T-helper 2 cell treated with Interferon-gamma antibody and Interleukin-4, amounts not matched to agents 5 μg/mL and 100 μg/mL, for 36 hours (primary cell): ENCODE measurements at regions not wholly inside any gene's neighbourhood (a gene's known extent, or its start where the extent isn't known, plus 50 kb on each side); places are given as distances from the start of the nearest gene placed in this dataset.
"Not testable (repeated sequence)": the region's sequence is repeated elsewhere in the genome, so short reads cannot be mapped to it uniquely, and the experiment has no call there.

Source experiments
- DNase-seq: peaks from one replicate; pipeline ENCODE4 v3.0.0; 2021; ENCODE audit warnings: low spot score
- H3K27ac Mint-ChIP-seq: one replicate; pipeline ENCODE4 v1.8.0; 2021; ENCODE audit warnings: mild to moderate bottlenecking, mixed read lengths
- H3K27me3 Mint-ChIP-seq: one replicate; pipeline ENCODE4 v1.8.0; 2021; ENCODE audit warnings: low read depth, mixed read lengths
- H3K36me3 Mint-ChIP-seq: one replicate; pipeline ENCODE4 v1.8.0; 2021; ENCODE audit warnings: low read depth, mixed read lengths
- H3K4me1 Mint-ChIP-seq: one replicate; pipeline ENCODE4 v1.8.0; 2021; ENCODE audit warnings: low read depth, mixed read lengths
- H3K4me3 Mint-ChIP-seq: one replicate; pipeline ENCODE4 v1.8.0; 2022; ENCODE audit warnings: mild to moderate bottlenecking, moderate library complexity, mixed read lengths
- H3K9me3 Mint-ChIP-seq: one replicate; pipeline ENCODE4 v1.8.0; 2021; ENCODE audit warnings: mixed read lengths

DNA sequence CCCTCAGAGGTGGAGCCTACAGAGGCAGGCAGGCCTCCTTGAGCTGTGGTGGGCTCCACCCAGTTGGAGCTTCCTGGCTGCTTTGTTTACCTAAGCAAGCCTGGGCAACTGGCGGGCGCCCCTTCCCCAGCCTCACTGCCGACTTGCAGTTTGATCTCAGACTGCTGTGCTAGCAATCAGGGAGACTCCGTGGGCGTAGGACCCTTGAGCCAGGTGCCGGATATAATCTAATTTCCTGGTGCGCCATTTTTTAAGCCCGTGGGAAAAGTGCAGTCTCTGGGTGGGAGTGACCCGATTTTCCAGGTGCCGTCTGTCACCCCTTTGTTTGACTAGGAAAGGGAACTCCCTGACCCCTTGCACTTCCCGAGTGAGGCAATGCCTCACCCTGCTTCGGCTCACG lies 769.1 kb upstream of the SEMA6A start:
- not testable (repeated sequence) for H3K4me1 Mint-ChIP-seq, H3K4me3 Mint-ChIP-seq, H3K36me3 Mint-ChIP-seq, H3K27ac Mint-ChIP-seq, H3K27me3 Mint-ChIP-seq, DNase-seq
- peaks cover 14% of the 10 kb centered on the region for H3K9me3 Mint-ChIP-seq

- Mint-ChIP-seq H3K4me3 (no peak overlapping the region), H3K9me3 (peaks cover 6% of the 10 kb centered on the region), H3K27ac (no peak overlapping the region), H3K27me3 (no peaks in the 10 kb centered on the region), H3K4me1 (no peaks in the 10 kb centered on the region), H3K36me3 (no peaks in the 10 kb centered on the region)
- no peak for DNase-seq
These were observed 762.6 kb upstream of the SEMA6A start for GRCh38 chr5:117337064-117337749.

- Mint-ChIP-seq H3K4me3 (no peak overlapping the region), H3K36me3 (no peaks in the 10 kb centered on the region), H3K9me3 (peaks cover 6% of the 10 kb centered on the region), H3K27ac (no peak overlapping the region), H3K27me3 (no peaks in the 10 kb centered on the region), H3K4me1 (no peaks in the 10 kb centered on the region)
- DNase-seq, result no peak
These were observed 761.6 kb upstream of the SEMA6A start for GRCh38 chr5:117336208-117336607.

GRCh38 chr5:117333011-117333410 lies 758.4 kb upstream of the SEMA6A start:
- no peak overlapping the region for H3K4me3 Mint-ChIP-seq
- peaks cover 16% of the 10 kb centered on the region for H3K9me3 Mint-ChIP-seq
- H3K36me3 Mint-ChIP-seq, result no peaks in the 10 kb centered on the region
- no peaks in the 10 kb centered on the region for H3K27me3 Mint-ChIP-seq
- DNase-seq, result no peak
- no peaks in the 10 kb centered on the region for H3K4me1 Mint-ChIP-seq
- no peak overlapping the region for H3K27ac Mint-ChIP-seq

DNA sequence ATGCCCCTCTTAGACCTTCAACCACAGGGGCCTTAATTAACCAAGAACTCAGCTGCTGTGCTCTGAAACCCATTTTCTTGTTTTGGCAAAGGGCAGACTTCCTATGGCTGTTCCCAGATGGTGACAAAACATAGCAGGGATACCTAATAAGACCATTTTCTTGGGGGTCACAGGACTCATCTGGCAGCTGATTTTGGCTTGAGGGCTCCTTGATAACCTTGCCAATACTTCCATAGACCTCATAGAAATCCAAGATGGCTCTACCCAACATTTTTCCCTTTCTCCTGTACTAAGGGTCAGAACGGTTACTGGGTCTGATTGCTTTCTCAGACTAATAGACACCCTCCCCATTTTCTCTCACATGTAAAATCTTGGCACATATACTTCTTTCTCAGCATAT lies 757.7 kb upstream of the SEMA6A start:
- DNase-seq, result no peak
- Mint-ChIP-seq H3K36me3 (no peaks in the 10 kb centered on the region), H3K27ac (no peak overlapping the region), H3K9me3 (peaks cover 16% of the 10 kb centered on the region), H3K27me3 (no peaks in the 10 kb centered on the region), H3K4me3 (no peak overlapping the region), H3K4me1 (no peaks in the 10 kb centered on the region)

DNA sequence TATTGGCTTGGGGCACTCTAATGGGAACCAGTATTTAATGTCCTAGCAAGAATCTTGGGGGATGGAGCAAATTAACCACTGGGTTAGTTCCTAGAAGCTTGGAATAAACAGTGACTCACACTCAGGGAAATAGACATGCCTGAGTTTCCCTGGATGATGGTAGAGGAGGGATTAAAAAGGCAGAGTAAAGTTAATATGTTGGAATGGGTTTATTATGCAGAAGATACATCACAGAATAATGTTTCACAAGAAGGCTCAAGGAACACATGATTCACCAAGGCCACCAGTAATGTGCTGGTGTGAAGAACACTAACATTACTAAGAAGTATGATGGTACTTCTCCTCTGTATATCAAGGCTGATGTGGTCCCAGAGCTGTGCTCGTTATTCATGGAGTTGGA lies 752.9 kb upstream of the SEMA6A start:
- Mint-ChIP-seq H3K4me3 (no peak overlapping the region), H3K4me1 (no peaks in the 10 kb centered on the region), H3K36me3 (no peaks in the 10 kb centered on the region), H3K27ac (no peak overlapping the region), H3K9me3 (peaks cover 27% of the 10 kb centered on the region), H3K27me3 (no peaks in the 10 kb centered on the region)
- no peak for DNase-seq

- no peak for DNase-seq
- Mint-ChIP-seq H3K4me3 (no peak overlapping the region), H3K9me3 (peaks cover 27% of the 10 kb centered on the region), H3K36me3 (no peaks in the 10 kb centered on the region), H3K27me3 (no peaks in the 10 kb centered on the region), H3K27ac (no peak overlapping the region), H3K4me1 (no peaks in the 10 kb centered on the region)
These were observed 752.4 kb upstream of the SEMA6A start for GRCh38 chr5:117326997-117327396.

- H3K27me3 Mint-ChIP-seq, result no peaks in the 10 kb centered on the region
- DNase-seq, result no peak
- no peaks in the 10 kb centered on the region for H3K36me3 Mint-ChIP-seq
- H3K4me3 Mint-ChIP-seq, result no peak overlapping the region
- no peaks in the 10 kb centered on the region for H3K4me1 Mint-ChIP-seq
- no peak overlapping the region for H3K27ac Mint-ChIP-seq
- peaks cover 3% of the 10 kb centered on the region for H3K9me3 Mint-ChIP-seq
These were observed 743.9 kb upstream of the SEMA6A start for GRCh38 chr5:117318528-117318927.

DNA sequence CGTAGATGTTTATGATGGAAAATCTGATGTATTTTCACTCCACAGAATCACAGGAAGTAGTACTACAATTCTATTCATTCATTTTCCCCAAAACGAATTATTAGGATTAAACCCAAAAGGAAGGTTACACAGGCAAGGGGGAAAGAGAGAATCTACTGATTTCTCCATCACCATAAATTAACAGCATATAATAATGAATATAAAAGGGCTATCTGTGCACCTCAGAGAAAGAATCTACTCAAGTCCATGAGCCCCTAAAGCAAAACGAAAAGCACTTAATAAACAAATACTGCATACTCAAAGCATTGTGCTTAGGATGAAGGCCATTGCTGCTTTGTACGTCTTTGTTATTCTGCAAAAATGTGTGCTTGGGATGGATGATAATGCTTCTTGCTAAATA lies 740.5 kb upstream of the SEMA6A start:
- no peak for DNase-seq
- peaks cover under 1% of the 10 kb centered on the region for H3K9me3 Mint-ChIP-seq
- H3K4me1 Mint-ChIP-seq, result no peaks in the 10 kb centered on the region
- no peak overlapping the region for H3K4me3 Mint-ChIP-seq
- no peaks in the 10 kb centered on the region for H3K36me3 Mint-ChIP-seq
- no peaks in the 10 kb centered on the region for H3K27me3 Mint-ChIP-seq
- no peak overlapping the region for H3K27ac Mint-ChIP-seq

- not testable (repeated sequence) for H3K27me3 Mint-ChIP-seq, H3K4me3 Mint-ChIP-seq, DNase-seq, H3K4me1 Mint-ChIP-seq, H3K9me3 Mint-ChIP-seq, H3K27ac Mint-ChIP-seq, H3K36me3 Mint-ChIP-seq
These were observed 730.0 kb upstream of the SEMA6A start for GRCh38 chr5:117304512-117305107.

DNA sequence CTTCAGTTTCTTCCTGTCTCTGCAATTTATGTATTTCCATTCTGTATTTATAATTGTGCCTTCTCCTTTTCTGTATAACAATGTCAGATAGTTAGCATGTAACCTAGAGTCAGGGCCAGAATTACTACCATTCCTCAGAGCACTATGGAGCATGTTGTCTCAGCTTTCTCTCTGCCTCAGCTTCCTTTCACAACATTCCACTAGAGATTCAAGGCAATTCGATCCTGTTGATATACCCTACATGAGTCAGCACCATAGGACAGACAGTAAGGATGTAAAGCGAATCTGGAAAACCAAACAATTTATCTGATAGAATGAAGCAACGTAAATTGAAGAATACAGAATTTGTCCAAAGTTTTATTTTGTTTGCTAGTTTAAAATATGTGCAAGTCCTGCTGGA lies 728.3 kb upstream of the SEMA6A start:
- Mint-ChIP-seq H3K27ac (no peak overlapping the region), H3K27me3 (no peaks in the 10 kb centered on the region), H3K36me3 (no peaks in the 10 kb centered on the region), H3K4me1 (no peaks in the 10 kb centered on the region), H3K4me3 (no peak overlapping the region), H3K9me3 (peaks cover 9% of the 10 kb centered on the region)
- DNase-seq, result no peak

DNA sequence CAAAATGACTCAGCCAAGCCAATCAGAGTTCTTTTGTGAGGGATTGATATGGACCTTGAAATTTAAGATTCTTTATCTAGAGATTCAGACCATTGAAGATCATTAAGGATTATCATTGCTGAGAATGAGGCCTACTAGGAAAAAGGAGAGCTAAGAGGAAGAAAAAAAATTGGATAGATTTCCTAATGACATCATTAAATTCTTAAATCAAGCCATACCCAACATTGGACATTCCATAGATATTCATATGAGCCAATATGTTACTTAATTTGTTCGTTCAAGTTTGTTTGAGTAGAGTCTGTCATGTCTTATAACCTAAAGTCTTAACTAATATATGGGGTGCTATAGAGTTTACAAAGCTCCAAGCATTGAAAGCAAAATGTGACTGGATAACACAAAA lies 727.9 kb upstream of the SEMA6A start:
- no peak overlapping the region for H3K4me3 Mint-ChIP-seq
- DNase-seq, result no peak
- no peaks in the 10 kb centered on the region for H3K27me3 Mint-ChIP-seq
- peaks cover 9% of the 10 kb centered on the region for H3K9me3 Mint-ChIP-seq
- H3K36me3 Mint-ChIP-seq, result no peaks in the 10 kb centered on the region
- no peak overlapping the region for H3K27ac Mint-ChIP-seq
- H3K4me1 Mint-ChIP-seq, result no peaks in the 10 kb centered on the region

DNA sequence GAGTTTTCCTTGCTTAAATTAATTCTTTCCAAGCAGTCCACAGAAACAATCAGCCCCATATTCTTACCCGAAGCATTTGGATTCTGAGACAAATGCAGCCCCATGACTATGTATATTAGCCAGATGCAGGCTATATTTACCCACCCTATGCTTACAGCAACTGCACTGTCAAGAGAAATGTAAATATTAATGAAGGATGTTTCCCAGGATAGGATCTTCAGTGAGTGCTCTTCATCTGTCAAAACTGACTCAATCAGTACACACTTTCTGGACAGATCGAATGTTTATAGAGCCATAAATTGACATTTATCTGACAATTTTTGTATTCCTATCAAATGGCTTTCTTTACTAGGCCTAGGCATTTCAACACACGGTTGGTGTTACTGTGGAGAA lies 725.3 kb upstream of the SEMA6A start:
- Mint-ChIP-seq H3K4me3 (no peak overlapping the region), H3K27ac (no peak overlapping the region), H3K4me1 (no peaks in the 10 kb centered on the region), H3K9me3 (peaks cover 22% of the 10 kb centered on the region), H3K27me3 (no peaks in the 10 kb centered on the region), H3K36me3 (no peaks in the 10 kb centered on the region)
- no peak for DNase-seq

- no peaks in the 10 kb centered on the region for H3K4me1 Mint-ChIP-seq
- DNase-seq, result no peak
- H3K36me3 Mint-ChIP-seq, result no peaks in the 10 kb centered on the region
- H3K27ac Mint-ChIP-seq, result no peak overlapping the region
- H3K4me3 Mint-ChIP-seq, result no peak overlapping the region
- no peaks in the 10 kb centered on the region for H3K27me3 Mint-ChIP-seq
- peaks cover 27% of the 10 kb centered on the region for H3K9me3 Mint-ChIP-seq
These were observed 724.8 kb upstream of the SEMA6A start for GRCh38 chr5:117299224-117299935.
